ENCODE measurements at regions not wholly inside any gene's neighbourhood (a gene's known extent, or its start where the extent isn't known, plus 50 kb on each side); places are given as distances from the start of the nearest gene placed in this dataset.

DNA sequence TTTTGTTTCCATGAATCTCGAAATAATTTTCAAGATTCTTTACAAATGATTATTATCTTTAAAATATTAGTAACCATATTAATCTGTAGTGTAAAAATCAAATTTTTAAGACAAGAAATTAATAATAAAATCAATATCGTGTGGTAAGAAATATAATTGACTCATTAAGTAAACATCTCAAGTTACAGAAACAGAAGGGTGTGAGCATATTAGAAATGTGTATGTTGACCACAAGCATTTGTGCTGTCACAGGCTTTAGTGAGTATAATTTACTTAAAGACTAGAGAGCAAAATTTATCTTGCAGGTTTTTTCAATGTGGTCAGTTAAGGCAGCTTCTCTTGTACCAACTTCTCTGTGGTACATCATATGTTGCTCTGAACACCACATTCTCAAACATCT is 566.5 kb upstream of the IRAK1BP1 start:
- BruUV-seq (replicated peaks): no TSS peak
- TF ChIP-seq EZH2 (IDR thresholded peaks at IDR 0.05; ENCODE audit: low read depth) (no peak), CTCF (conservative IDR thresholded peaks at IDR 0.05) (no peak)
- CTCF ChIA-PET: no interaction called here
- no peak overlapping the region for H2AFZ ChIP-seq
- H4K20me1 ChIP-seq (ENCODE audit: insufficient read depth): no peaks in the 10 kb centered on the region
- no peaks in the 10 kb centered on the region for H3K4me1 ChIP-seq (replicated peaks; ENCODE audit: insufficient read depth)
- H3F3A ChIP-seq (ENCODE audit: insufficient read depth, low read depth): no peaks in the 10 kb centered on the region
- no peaks in the 10 kb centered on the region for H3K9me2 ChIP-seq (ENCODE audit: insufficient read depth)
- H3K4me3 ChIP-seq: no peak overlapping the region
- no peaks in the 10 kb centered on the region for H3K79me2 ChIP-seq (ENCODE audit: low read depth)
- DNase-seq: peak in 1 of 2 experiments; percentile 35
- H3K9me3 ChIP-seq (ENCODE audit: insufficient read depth, low read depth): no peaks in the 10 kb centered on the region
- H3K36me3 ChIP-seq (ENCODE audit: low read depth): no peaks in the 10 kb centered on the region
- POLR2A ChIA-PET (ENCODE audit: unreplicated experiment): interaction anchor here (0.6 kb wide), 1 partner anchor 41 kb away, joined by 3 read pairs; no protein-coding TSS in a partner anchor
- no peak overlapping the region for H3K4me2 ChIP-seq
- H3K27ac ChIP-seq: no peak overlapping the region
- intact Hi-C loops (cut with micrococcal nuclease; ENCODE audit: unreplicated experiment): no loop called here
- H3K27me3 ChIP-seq (ENCODE audit: insufficient read depth, low read depth): no peaks in the 10 kb centered on the region

DNA sequence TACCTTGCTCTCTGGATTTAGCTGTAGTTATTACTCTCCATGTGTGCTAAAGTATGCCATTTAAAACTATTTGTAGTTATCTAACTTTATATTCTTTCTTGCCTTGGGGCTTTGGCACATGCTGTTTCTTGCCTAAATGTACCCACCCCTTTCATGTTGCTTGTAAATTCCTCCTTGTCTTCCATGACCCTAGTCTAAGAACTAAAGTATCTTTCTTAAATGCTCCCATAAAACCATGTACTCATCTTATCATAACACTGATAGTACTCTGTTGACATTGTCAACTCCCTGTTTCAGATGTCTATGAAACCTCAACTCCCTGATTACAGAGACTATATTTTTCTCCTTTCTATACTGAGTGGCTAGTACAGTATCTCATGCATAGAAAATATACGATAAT is 564.9 kb upstream of the IRAK1BP1 start:
- H3F3A ChIP-seq (ENCODE audit: insufficient read depth, low read depth): no peaks in the 10 kb centered on the region
- no peaks in the 10 kb centered on the region for H3K79me2 ChIP-seq (ENCODE audit: low read depth)
- H3K27me3 ChIP-seq (ENCODE audit: insufficient read depth, low read depth): no peaks in the 10 kb centered on the region
- no peak overlapping the region for H3K27ac ChIP-seq
- no peak for DNase-seq
- ChIA-PET POLR2A (ENCODE audit: unreplicated experiment) (no interaction called here), CTCF (no interaction called here)
- no TSS peak for BruUV-seq (replicated peaks)
- H3K4me3 ChIP-seq: no peak overlapping the region
- H3K9me2 ChIP-seq (ENCODE audit: insufficient read depth): no peaks in the 10 kb centered on the region
- intact Hi-C loops (cut with micrococcal nuclease; ENCODE audit: unreplicated experiment): no loop called here
- no peaks in the 10 kb centered on the region for H3K36me3 ChIP-seq (ENCODE audit: low read depth)
- no peak overlapping the region for H3K4me2 ChIP-seq
- H3K9me3 ChIP-seq (ENCODE audit: insufficient read depth, low read depth): no peaks in the 10 kb centered on the region
- H2AFZ ChIP-seq: no peak overlapping the region
- H4K20me1 ChIP-seq (ENCODE audit: insufficient read depth): no peaks in the 10 kb centered on the region
- no peaks in the 10 kb centered on the region for H3K4me1 ChIP-seq (replicated peaks; ENCODE audit: insufficient read depth)
- no peak for TF ChIP-seq CTCF (conservative IDR thresholded peaks at IDR 0.05)
- no peak for TF ChIP-seq EZH2 (IDR thresholded peaks at IDR 0.05; ENCODE audit: low read depth)

DNA sequence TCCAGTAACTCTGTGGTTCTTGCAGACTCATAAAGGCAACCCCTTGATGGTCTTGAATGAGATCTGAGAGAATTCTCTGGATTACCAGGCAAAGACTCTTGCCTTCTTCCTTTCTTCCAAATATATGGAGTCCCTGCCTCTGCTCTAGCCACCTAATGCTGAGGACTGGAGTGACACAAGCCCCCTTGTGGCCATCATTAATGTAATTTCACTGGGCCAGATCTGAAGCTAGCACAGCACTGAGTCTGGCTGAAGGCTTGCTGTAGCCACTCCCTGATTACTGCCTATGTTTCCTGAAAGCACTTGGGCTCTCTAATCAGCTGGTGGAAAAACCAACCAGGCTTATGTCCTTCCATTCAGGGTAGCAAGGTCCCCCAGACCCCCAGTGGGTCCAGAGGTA is 559.3 kb upstream of the IRAK1BP1 start:
- H3K4me2 ChIP-seq: no peak overlapping the region
- H3K36me3 ChIP-seq (ENCODE audit: low read depth): no peaks in the 10 kb centered on the region
- H3K27me3 ChIP-seq (ENCODE audit: insufficient read depth, low read depth): no peaks in the 10 kb centered on the region
- ChIA-PET CTCF (no interaction called here), POLR2A (ENCODE audit: unreplicated experiment) (no interaction called here)
- H2AFZ ChIP-seq: no peak overlapping the region
- intact Hi-C loops (cut with micrococcal nuclease; ENCODE audit: unreplicated experiment): no loop called here
- no peak for TF ChIP-seq EZH2 (IDR thresholded peaks at IDR 0.05; ENCODE audit: low read depth)
- no peak for TF ChIP-seq CTCF (conservative IDR thresholded peaks at IDR 0.05)
- H3K27ac ChIP-seq: no peak overlapping the region
- no peaks in the 10 kb centered on the region for H3K9me2 ChIP-seq (ENCODE audit: insufficient read depth)
- no peaks in the 10 kb centered on the region for H3K4me1 ChIP-seq (replicated peaks; ENCODE audit: insufficient read depth)
- H4K20me1 ChIP-seq (ENCODE audit: insufficient read depth): no peaks in the 10 kb centered on the region
- no TSS peak for BruUV-seq (replicated peaks)
- no peaks in the 10 kb centered on the region for H3K9me3 ChIP-seq (ENCODE audit: insufficient read depth, low read depth)
- no peak overlapping the region for H3K4me3 ChIP-seq
- H3F3A ChIP-seq (ENCODE audit: insufficient read depth, low read depth): no peaks in the 10 kb centered on the region
- no peak for DNase-seq
- H3K79me2 ChIP-seq (ENCODE audit: low read depth): no peaks in the 10 kb centered on the region

Measured in PC-9 (cell line).